Ectodermal cell (in vitro differentiated cells): ENCODE measurements at regions not wholly inside any gene's neighbourhood (a gene's known extent, or its start where the extent isn't known, plus 50 kb on each side); places are given as distances from the start of the nearest gene placed in this dataset.

ENCODE experiments used
- H3K27ac ChIP-seq: 2 replicates; pipeline ENCODE4 v1.7.0; 2013; ENCODE audit warnings: mild to moderate bottlenecking, low read depth, low read length; ENCODE audit not compliant: insufficient read depth, poor library complexity, severe bottlenecking
- H3K27me3 ChIP-seq: 2 replicates; pipeline ENCODE4 v1.7.0; 2013; ENCODE audit warnings: mild to moderate bottlenecking, low read length; ENCODE audit not compliant: insufficient read depth, control insufficient read depth, poor library complexity, severe bottlenecking
- H3K36me3 ChIP-seq: one replicate; pipeline ENCODE4 v1.7.0; 2013; ENCODE audit warnings: low read length; ENCODE audit not compliant: control insufficient read depth, insufficient read depth
- H3K4me1 ChIP-seq: one replicate; pipeline ENCODE4 v1.7.0; 2013; ENCODE audit warnings: low read length; ENCODE audit not compliant: control insufficient read depth, insufficient read depth
- H3K4me3 ChIP-seq: 2 replicates; pipeline ENCODE4 v1.7.0; 2013; ENCODE audit warnings: low read depth, low read length, control low read depth; ENCODE audit not compliant: insufficient read depth
- H3K9me3 ChIP-seq: 2 replicates; pipeline ENCODE4 v1.7.0; 2013; ENCODE audit warnings: mild to moderate bottlenecking, low read length, moderate library complexity; ENCODE audit not compliant: control insufficient read depth
- WGBS, 2 experiments: methylation state at CpG; one replicate each; pipeline ENCODE4 v1.1.7; 2013; ENCODE audit warnings: missing lambda C conversion rate in 2 of 2; 5-methylcytosine and 5-hydroxymethylcytosine counted together

DNA sequence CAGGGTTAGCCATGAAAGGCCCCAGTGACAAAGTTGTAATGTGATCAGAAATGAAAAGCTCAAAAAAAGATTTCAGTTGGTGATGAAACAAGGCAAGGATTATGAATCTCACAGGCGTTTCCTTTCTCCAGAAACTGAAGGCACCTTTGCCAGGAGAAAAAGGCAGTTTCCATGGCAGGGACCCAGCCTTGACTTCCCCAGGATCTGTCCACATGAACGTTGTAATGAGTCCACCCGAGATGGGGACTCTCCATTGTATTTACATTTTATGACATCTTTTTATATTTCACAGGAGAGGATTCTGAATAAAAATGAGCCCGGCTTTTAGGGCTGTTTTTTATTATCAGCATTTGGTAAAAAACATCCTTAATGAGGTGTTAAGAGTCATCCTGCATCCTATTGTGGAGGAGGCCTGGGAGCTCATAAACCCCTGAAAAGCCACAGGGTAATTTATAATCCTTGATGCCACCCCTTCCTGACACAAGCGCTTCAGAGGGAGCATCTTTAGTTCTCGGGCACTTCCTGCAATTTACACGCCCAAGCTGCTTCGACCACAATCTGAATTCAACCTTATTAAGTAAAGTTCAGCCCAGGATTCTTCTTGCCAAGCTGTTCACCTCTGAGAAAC is 74.1 kb upstream of the SALL4 start:
- no peaks in the 10 kb centered on the region for H3K36me3 ChIP-seq
- H3K4me1 ChIP-seq = no peaks in the 10 kb centered on the region
- no peak overlapping the region for H3K27ac ChIP-seq
- H3K9me3 ChIP-seq = no peaks in the 10 kb centered on the region
- 72 to 80% methylated on average over 8 of the region's 8 CpGs for WGBS, 2 experiments
- H3K27me3 ChIP-seq = no peaks in the 10 kb centered on the region
- H3K4me3 ChIP-seq = no peak overlapping the region

DNA sequence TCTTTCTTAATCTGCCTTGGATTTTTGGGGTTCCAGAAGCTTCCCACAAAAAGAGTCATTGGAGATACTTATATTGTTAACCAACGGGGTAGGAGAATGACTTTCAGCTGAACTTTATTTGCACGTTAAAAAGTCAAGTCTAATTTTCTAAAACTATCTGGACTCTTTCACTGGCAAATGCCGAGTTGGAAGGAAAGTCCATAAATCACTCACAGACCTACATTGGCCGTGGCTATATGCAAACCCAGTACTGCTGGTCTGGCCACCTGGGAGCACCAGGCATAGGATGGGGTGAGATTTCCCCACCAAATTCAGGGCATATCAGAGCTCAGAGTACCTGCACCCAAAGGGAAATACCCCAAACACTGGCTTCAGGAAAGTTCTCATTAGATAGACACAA is 71.3 kb upstream of the SALL4 start:
- no peaks in the 10 kb centered on the region for H3K36me3 ChIP-seq
- H3K27me3 ChIP-seq = no peaks in the 10 kb centered on the region
- H3K4me3 ChIP-seq = no peak overlapping the region
- H3K9me3 ChIP-seq = no peaks in the 10 kb centered on the region
- H3K4me1 ChIP-seq = no peaks in the 10 kb centered on the region
- no peak overlapping the region for H3K27ac ChIP-seq
- 88 to 90% methylated on average over 4 of the region's 4 CpGs for WGBS, 2 experiments

DNA sequence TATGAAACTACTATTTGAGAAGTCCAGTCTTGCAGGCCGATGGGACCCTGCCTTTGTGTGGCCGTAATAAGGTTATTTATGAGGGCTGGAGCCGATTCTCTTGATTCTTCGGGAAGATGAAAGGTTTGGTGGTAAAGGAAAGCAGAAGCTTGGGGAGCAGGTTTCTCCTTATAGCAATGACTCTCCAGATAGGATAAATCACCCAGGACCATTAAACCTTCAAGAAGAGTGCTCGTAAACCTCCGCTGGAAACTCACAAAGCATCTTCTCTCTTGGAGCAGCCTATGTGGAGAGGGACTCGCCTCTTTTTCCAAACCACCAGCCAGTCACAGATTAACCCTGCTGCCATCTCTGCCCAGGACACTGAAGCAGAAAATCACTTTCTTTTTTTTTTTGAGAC is 69.6 kb upstream of the SALL4 start:
- WGBS, 2 experiments = 86 to 89% methylated on average over 7 of the region's 7 CpGs

DNA sequence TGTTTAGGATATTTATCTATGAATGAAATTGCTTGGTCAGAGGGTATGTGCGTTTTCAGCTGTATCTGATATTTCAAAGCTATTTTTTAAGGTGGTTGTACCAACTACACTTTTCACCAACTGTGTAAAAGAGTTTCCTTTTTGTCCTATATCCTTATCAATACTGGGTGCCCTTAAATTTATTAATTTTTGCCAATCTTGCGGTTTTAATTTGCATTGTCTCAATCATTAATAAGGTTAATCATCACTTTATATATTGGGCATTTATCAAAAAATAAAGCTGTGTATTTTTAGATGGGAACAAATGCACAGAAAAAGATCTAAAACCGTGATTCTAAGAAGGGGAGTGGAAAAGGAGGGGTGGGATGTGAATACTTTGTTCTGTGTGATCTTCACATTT is 66.7 kb upstream of the SALL4 start:
- WGBS, 2 experiments = 85 to 100% methylated on average over 1 to 2 of the region's 3 CpGs
- no peaks in the 10 kb centered on the region for H3K9me3 ChIP-seq

More for the DNA sequence above, 69.6 kb upstream of the SALL4 start:
- Histone ChIP-seq H3K36me3 (no peaks in the 10 kb centered on the region), H3K27ac (no peak overlapping the region), H3K4me3 (no peak overlapping the region), H3K4me1 (no peaks in the 10 kb centered on the region), H3K27me3 (no peaks in the 10 kb centered on the region), H3K9me3 (no peaks in the 10 kb centered on the region)

DNA sequence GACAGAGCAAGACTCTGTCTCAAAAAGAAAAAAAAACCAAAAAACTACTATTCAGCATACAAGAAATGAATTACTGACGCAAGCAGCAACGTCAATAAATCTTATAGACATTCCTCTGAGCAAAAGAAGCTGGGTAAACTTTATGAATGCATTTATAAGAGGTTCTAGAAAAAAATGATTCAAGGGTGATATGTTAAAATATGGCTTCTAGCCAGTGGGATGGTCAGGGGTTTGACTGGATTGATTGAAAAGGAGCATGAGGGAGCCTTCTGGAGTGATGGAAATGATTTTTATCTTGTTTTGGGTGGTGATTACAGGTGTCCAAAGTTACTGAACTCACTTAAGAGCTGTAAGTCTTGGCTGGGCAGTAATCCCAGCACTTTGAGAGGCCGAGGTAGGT is 64.9 kb upstream of the SALL4 start:
- H3K4me1 ChIP-seq = no peaks in the 10 kb centered on the region
- no peaks in the 10 kb centered on the region for H3K9me3 ChIP-seq
- WGBS, 2 experiments = 95 to 100% methylated on average over 3 of the region's 3 CpGs
- no peak overlapping the region for H3K4me3 ChIP-seq
- H3K27me3 ChIP-seq = no peaks in the 10 kb centered on the region
- H3K27ac ChIP-seq = no peak overlapping the region
- H3K36me3 ChIP-seq = no peaks in the 10 kb centered on the region

More for the DNA sequence above, 66.7 kb upstream of the SALL4 start:
- Histone ChIP-seq H3K27me3 (no peaks in the 10 kb centered on the region), H3K36me3 (no peaks in the 10 kb centered on the region), H3K27ac (no peak overlapping the region), H3K4me3 (no peak overlapping the region), H3K4me1 (no peaks in the 10 kb centered on the region)

DNA sequence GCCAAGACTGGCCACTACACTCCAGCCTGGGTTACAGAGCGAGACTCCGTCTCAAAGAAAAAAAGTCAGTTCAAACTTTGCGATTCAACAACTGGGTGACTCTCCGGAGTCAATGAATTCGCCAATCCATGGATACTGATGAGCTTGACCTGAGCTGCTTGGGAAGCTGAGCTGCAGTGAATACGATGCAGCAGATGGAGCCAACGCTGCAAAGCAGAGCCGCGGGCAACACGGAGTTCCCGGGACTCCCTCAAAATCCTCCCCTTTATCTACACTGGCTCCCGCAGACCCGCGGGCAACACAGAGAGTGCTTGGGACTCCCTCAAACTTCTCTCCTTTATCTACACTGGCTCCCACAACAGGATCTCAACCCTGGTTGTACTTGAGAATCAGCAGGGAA is 62.6 kb upstream of the SALL4 start:
- H3K4me1 ChIP-seq = no peaks in the 10 kb centered on the region
- H3K27me3 ChIP-seq = no peaks in the 10 kb centered on the region
- no peaks in the 10 kb centered on the region for H3K36me3 ChIP-seq
- H3K9me3 ChIP-seq = no peaks in the 10 kb centered on the region
- H3K4me3 ChIP-seq = no peak overlapping the region
- WGBS, 2 experiments = 91% methylated on average over 14 of the region's 14 CpGs
- no peak overlapping the region for H3K27ac ChIP-seq

DNA sequence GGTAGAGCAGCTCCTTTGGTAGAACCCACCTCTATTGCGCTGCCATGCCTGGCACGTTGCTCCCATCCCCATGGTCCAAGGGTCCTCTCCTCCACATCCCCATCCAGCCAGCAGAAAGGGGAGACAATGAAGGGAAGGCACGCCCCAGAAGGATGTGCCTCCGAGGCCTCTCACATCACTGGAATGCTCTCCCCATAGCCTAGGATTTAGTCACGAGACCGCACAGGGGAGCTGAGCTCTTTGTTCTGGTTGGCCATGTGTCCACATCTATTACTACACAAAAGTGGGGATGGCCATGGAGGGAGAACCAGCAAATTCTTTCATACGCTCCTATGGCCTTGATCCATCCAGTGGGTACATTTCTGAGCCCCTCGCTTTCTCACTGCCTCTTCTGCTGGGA is 60.5 kb upstream of the SALL4 start:
- H3K4me1 ChIP-seq = no peaks in the 10 kb centered on the region
- H3K27ac ChIP-seq = no peak overlapping the region
- 91 to 93% methylated on average over 8 of the region's 8 CpGs for WGBS, 2 experiments
- H3K4me3 ChIP-seq = no peak overlapping the region
- H3K36me3 ChIP-seq = no peaks in the 10 kb centered on the region
- H3K27me3 ChIP-seq = no peaks in the 10 kb centered on the region
- H3K9me3 ChIP-seq = no peaks in the 10 kb centered on the region

DNA sequence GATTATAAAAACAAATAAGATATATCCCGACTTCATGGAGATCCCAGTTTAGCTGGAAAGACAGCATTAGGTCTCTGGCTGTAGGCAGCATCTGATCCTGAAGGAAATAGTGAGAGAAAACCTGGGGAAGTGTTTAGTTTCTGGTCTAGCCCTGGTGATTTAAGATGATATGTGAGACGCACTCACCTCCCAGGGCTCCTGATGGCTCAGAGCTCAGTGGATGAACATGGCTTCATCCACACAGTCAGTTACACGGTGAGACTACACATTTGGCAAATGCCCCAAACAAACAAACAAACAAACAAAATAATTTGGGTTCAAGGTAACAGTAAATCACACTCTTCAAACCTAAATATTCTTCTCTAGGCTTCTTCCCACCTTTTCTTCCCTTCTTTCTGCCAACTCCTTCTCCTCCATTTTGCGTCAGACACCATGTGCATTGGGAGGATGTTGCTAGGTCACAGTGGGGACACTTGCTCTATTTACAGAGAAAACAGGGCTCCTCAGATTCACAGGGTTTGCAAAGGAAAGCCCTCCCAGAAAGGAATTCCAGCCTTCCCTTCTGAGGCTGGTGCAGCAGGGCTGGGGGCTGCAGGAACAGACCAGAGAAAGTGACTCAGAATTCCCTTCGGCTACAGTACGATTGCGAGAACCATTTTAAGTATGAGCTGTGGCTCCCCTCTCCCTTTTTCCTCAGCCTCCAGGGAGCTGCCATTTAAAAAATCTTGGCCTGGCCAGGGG is 59.6 kb upstream of the SALL4 start:
- no peak overlapping the region for H3K27ac ChIP-seq

DNA sequence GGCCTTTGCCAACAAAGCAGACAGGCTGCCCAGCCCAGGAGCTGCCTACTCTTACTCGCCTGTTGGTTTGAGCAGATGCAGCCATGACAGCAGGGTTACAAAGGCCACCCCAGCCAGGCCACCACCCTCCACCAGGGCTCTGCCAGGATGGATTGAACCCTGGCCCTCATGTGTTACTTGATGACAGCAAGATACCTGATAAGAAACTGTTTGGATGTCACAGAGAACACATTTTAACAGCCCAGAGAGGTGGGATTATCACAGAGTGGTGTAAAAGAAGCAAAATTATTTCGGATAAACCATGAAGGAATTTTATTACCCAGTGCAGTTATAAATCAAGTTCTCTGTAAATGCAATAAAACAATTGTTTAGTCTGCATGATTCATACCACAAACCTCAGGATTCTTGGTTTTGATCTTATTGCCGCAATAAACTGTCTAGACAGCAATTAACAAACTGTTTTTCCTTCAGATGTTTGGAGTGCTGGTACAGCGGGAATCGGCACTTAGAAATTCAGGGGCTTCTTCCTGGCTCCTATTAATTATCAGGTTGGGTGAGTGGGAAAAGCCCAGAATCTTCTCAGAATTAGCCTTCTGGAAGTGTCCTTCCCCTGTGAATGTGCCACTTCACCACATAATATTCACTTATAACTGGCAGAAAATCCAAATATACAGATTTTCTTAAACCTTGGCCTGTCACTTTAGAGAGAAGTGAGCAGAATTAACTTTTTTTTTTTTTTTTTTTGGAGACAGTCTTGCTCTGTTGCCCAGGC is 58.0 kb upstream of the SALL4 start:
- WGBS, 2 experiments = 86 to 95% methylated on average over 5 of the region's 5 CpGs
- H3K27ac ChIP-seq = no peak overlapping the region
- no peaks in the 10 kb centered on the region for H3K36me3 ChIP-seq

More for the DNA sequence above, 59.6 kb upstream of the SALL4 start:
- WGBS, 2 experiments = 82 to 87% methylated on average over 7 of the region's 7 CpGs
- Histone ChIP-seq H3K27me3 (no peaks in the 10 kb centered on the region), H3K36me3 (no peaks in the 10 kb centered on the region), H3K4me1 (no peaks in the 10 kb centered on the region), H3K4me3 (no peak overlapping the region), H3K9me3 (no peaks in the 10 kb centered on the region)

DNA sequence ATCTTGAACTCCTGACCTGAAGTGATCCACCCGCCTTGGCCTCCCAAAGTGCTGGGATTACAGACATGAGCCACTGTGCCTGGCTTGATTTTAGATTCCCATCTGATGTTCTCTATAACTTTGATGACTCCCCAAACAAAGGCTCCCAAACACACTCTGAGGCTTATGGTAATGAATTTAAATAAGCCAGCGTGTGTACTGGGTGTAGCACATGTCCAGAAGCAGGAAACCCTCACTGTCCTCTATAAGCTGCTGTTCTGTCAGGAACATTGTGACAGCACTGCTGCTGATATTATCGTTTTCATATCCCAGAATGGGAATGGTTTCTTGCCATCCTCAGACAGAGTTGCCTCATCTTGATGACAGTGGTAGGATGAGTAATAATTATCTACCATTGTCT is 54.1 kb upstream of the SALL4 start:
- WGBS, 2 experiments = 91 to 93% methylated on average over 3 of the region's 3 CpGs

More for the DNA sequence above, 58.0 kb upstream of the SALL4 start:
- Histone ChIP-seq H3K4me3 (no peak overlapping the region), H3K4me1 (no peaks in the 10 kb centered on the region), H3K9me3 (no peaks in the 10 kb centered on the region), H3K27me3 (no peaks in the 10 kb centered on the region)

More for the DNA sequence above, 54.1 kb upstream of the SALL4 start:
- Histone ChIP-seq H3K9me3 (no peaks in the 10 kb centered on the region), H3K36me3 (no peaks in the 10 kb centered on the region), H3K4me1 (no peaks in the 10 kb centered on the region), H3K4me3 (no peak overlapping the region), H3K27me3 (no peaks in the 10 kb centered on the region), H3K27ac (no peak overlapping the region)
